ENCODE measurements at regions not wholly inside any gene's neighbourhood (a gene's known extent, or its start where the extent isn't known, plus 50 kb on each side); places are given as distances from the start of the nearest gene placed in this dataset.

GRCh38 chr2:208990716-208991115, 433.1 kb upstream of the MAP2 start:
- H3K9me3 ChIP-seq = no peaks in the 10 kb centered on the region
- no peaks in the 10 kb centered on the region for H3K36me3 ChIP-seq (ENCODE audit: low read depth, missing control alignments)
- intact Hi-C loops (cut with DNase I; ENCODE audit: low total_unique reads) = no loop called here
- no peak overlapping the region for H3K4me3 ChIP-seq
- DNase-seq = no peak
- H3K4me1 ChIP-seq = no peaks in the 10 kb centered on the region
- H3K27me3 ChIP-seq = no peaks in the 10 kb centered on the region
- no peak for TF ChIP-seq POLR2A (IDR thresholded peaks at IDR 0.05)
- TF ChIP-seq CTCF (IDR thresholded peaks at IDR 0.05) = no peak
- WGBS, 2 donors = 53 to 69% methylated on average over 3 of the region's 3 CpGs
- no peak overlapping the region for H3K27ac ChIP-seq

GRCh38 chr2:208999911-209000310, 423.9 kb upstream of the MAP2 start:
- 43 to 58% methylated on average over 2 of the region's 2 CpGs for WGBS, 2 donors
- H3K27ac ChIP-seq = no peak overlapping the region
- no peaks in the 10 kb centered on the region for H3K4me1 ChIP-seq
- no peaks in the 10 kb centered on the region for H3K9me3 ChIP-seq
- H3K4me3 ChIP-seq = no peak overlapping the region
- DNase-seq = no peak
- TF ChIP-seq POLR2A (IDR thresholded peaks at IDR 0.05) (no peak), CTCF (IDR thresholded peaks at IDR 0.05) (no peak)
- no peaks in the 10 kb centered on the region for H3K36me3 ChIP-seq (ENCODE audit: low read depth, missing control alignments)
- intact Hi-C loops (cut with DNase I; ENCODE audit: low total_unique reads) = no loop called here
- no peaks in the 10 kb centered on the region for H3K27me3 ChIP-seq

- H3K4me3 ChIP-seq = no peak overlapping the region
- WGBS, 2 donors = 86 to 98% methylated on average over 1 of the region's 1 CpG
- TF ChIP-seq POLR2A (IDR thresholded peaks at IDR 0.05) (no peak), CTCF (IDR thresholded peaks at IDR 0.05) (no peak)
- no peaks in the 10 kb centered on the region for H3K4me1 ChIP-seq
- no peak for DNase-seq
- no peaks in the 10 kb centered on the region for H3K27me3 ChIP-seq
- no peaks in the 10 kb centered on the region for H3K36me3 ChIP-seq (ENCODE audit: low read depth, missing control alignments)
- H3K9me3 ChIP-seq = no peaks in the 10 kb centered on the region
- H3K27ac ChIP-seq = no peak overlapping the region
- intact Hi-C loops (cut with DNase I; ENCODE audit: low total_unique reads) = no loop called here
These were observed 421.8 kb upstream of the MAP2 start for GRCh38 chr2:209002054-209002453.

- WGBS, 2 donors = 89 to 93% methylated on average over 1 of the region's 1 CpG
- intact Hi-C loops (cut with DNase I; ENCODE audit: low total_unique reads) = no loop called here
These were observed 418.5 kb upstream of the MAP2 start for GRCh38 chr2:209005371-209005770.

More at GRCh38 chr2:209005371-209005770, 418.5 kb upstream of the MAP2 start:
- no peaks in the 10 kb centered on the region for H3K36me3 ChIP-seq (ENCODE audit: low read depth, missing control alignments)
- H3K4me1 ChIP-seq = no peaks in the 10 kb centered on the region
- H3K27ac ChIP-seq = no peak overlapping the region
- H3K9me3 ChIP-seq = no peaks in the 10 kb centered on the region
- TF ChIP-seq CTCF (IDR thresholded peaks at IDR 0.05) = no peak
- no peak for TF ChIP-seq POLR2A (IDR thresholded peaks at IDR 0.05)
- no peak overlapping the region for H3K4me3 ChIP-seq
- DNase-seq = no peak
- no peaks in the 10 kb centered on the region for H3K27me3 ChIP-seq
